Stimulated activated CD4-positive, alpha-beta T cell treated with anti-CD3 and anti-CD28 coated beads, TNF-alpha, amount 100 ng/mL, for 4 hours (primary cell): ENCODE measurements at regions not wholly inside any gene's neighbourhood (a gene's known extent, or its start where the extent isn't known, plus 50 kb on each side); places are given as distances from the start of the nearest gene placed in this dataset.

Experiments
- DNase-seq, 3 experiments: peaks; one replicate each; pipeline ENCODE4 v3.0.0-alpha.2; 2020; ENCODE audit warnings: low read depth in 3 of 3

DNA sequence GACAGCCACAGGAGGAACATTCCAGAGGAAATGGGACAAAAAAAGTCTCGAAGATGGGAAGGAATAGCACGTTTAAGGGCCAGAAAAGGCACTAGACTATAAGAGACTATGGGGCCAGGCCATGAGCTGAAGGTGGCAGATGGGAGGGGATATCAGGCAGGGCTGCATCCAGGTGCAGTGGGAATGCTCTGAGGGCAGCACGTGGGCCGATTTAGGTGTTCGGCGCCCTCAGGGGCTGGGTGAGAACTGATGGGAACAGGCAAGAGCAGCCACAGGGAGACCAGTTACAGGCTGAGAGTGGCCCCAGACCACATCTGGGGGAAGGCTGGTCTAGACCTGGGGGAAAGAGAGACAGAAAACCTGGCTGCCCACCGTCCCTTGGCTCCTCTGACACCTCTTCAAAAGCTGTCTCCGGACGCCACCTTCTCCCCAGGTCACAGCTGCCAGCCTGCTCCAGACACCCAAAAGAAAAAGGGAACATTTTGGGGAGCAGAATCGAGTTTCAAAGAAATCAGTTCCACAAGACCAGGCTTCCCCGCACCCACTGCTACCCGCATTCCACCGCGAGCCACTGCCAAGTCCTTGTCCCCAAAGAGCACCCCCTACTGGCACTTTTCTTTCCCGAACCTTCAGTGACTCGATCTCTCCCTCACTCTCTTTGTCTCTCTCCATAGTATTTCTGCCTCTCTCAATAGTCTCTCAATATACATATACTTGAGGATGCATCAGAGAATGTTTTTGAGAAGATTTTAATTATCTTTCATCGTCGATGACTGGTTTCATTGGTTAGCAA is 190.1 kb upstream of the AGAP1 start:
- DNase-seq, result no peak

DNA sequence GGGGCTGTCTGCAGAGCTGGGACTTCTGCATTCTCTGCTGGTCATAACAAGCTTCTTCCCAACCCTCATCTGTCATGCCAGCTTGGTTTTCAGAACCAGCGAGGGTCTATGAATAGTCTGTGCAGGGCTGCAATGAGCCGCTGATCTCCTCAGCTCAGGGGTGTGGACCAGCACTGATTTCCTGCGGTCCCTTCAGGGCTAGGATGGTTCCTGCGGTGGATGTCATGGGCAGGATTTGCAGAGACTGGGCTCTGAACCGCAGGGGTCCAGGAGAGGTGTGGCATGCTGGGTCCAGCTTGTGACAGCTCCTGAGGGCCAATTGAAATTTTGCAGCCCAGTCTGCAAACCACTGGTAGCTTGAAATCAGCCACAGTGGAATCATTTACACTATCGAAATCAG is 188.2 kb upstream of the AGAP1 start:
- DNase-seq, result no peak

DNA sequence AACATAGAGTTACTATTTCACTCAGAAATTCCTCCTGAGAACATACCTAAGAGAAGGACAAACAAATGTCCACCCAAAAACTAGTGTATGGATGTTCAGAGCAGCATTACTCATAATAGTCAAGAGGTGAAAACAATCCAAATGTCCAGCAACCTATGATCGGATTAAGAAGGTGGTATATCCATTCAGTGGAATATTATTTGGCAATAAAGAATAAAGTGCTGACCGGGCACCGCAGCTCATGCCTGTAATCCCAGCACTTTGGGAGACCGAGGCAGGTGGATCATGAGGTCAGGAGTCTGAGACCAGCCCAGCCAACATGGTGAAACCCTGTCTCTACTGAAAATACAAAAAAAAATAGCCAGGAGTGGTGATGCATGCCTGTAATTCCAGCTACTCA is 182.8 kb upstream of the AGAP1 start:
- no peak for DNase-seq

DNA sequence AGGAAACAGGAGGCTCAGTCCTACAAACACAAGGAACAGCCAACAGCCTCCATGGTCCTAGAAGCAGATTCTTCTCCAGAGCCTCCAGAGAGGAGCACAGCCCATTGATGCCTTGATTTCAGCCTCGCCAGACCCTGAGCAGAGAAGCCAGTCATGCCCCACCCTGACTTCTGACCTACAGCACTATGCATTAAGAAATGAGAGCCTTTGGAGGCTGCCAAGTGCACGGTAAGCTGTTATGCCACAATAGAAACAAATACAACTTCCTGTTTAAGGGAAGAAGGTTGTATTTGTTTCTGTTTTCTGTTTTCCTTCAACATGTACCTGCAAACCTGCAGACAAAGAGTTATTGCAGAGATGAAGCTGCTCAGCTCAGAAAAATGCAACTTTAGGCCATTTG is 181.3 kb upstream of the AGAP1 start:
- DNase-seq, result no peak

DNA sequence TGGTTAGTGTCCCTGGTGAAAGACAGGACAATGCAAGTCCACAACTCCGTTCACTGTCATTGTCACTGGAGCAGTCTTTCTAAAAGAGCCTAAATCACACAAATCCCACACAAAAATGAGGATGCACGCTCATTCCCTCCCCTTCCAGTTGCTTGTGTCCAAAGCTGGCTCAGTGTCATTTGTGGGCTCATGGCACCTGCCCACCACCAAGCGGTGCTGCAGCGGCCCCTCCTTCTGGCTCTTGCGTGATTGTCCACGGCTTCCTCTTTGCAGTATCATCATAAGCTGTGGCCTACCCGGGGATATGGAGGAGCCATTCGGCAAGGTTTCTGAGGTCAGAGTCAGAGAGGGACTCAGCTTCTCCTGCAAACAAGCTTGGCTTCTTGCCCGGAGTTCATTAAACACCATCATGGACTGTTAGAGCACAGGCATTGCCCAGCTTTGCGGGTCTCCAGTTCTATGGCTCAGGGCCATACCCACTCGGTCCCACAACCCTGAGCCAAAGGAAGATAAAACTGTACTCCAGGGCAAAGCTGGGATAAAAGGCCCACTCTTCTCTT is 179.4 kb upstream of the AGAP1 start:
- DNase-seq, result no peak

DNA sequence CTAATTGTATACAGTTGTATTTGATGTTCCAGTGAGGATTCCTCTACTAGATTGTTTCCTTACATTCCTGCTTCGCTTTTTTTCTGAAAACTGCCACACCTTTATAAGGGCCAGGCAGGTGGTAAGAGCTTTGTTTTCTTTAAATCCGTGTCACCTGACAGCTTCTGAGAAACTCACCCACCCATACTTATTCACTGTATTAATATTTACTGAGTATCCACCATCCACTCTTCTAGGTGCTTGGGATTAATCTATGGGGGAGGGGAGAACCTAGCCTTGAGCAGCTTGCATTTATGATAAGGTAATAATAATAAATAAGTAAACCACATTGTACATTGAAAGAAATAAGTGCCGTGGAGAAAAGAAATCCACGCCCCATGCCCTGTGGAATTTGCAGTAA is 174.7 kb upstream of the AGAP1 start:
- DNase-seq, result no peak

DNA sequence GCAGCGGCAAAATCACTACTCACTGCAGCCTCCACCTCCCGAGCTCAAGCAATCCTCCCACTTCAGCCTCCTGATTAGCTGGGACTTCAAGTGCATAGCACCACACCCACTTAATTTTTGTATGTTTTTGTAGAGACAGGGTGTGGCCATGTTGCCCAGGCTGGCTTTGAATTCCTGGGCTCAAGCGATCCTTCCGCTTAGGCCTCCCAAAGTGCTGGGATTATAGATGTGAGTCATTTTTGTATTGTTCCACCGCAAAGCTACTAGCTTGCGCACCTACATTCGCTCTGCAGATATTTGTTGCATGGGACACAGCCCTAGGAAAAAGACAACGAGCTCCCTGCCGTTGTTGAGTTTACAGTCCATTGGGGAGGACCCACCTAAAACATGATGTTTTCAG is 173.5 kb upstream of the AGAP1 start:
- DNase-seq, result no peak

DNA sequence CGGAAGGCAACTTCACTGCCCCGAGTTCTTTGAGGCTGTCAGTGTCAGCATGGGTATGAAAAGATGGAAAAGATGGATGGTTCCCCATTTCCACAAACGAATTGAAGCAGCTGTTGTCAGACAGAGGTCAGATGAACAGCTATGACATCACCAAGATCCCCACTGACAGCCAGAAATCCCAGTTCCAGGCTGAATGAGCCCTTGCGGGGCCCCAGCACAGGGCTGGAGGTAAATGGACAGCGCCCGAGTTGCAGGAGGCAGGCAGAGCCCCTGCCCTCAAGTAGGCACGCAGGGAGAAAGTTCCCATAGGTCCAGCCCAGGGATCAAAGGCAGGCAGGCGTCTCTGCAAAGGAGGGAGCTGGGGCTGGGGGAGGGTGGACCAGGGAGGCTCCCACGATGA is 169.5 kb upstream of the AGAP1 start:
- no peak for DNase-seq

DNA sequence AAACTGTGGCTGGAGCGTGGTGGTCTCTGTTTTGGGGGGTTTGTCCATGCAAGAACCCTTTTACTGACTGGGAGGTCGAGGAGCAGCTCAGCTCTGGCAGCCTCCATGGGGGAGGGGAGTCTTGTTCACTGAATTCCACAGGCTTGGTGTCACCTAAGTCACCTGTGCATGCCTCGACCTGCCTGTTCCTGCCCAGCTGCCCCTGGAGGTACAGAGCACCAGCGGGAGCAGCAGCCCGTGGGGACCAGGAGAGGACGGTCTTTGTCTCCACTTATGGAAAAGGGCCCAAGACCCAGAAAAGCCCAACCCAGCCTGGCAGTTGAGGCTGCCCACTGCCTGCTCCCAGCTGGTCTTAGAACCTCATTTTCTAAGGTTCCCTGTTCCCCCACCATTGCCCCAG is 168.7 kb upstream of the AGAP1 start:
- DNase-seq, result no peak

DNA sequence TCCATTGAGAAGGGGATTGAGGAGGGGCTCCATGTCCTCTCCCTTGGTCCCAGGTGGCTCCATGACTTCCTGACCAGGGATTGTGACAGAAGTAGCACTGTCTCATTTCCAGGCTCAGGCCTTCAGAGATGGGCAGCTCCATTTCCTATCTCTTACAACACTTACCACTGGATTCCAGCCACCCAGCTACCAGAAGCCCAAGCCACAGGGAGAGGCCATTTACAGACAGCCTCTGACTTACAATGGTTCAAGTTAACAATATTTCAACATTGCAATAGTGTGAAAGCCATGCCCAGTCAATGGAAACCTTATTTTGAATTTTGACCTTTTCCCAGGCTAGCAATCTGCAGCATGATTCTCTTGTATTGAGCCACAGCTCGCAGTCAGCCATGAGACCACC is 164.9 kb upstream of the AGAP1 start:
- DNase-seq, result no peak

DNA sequence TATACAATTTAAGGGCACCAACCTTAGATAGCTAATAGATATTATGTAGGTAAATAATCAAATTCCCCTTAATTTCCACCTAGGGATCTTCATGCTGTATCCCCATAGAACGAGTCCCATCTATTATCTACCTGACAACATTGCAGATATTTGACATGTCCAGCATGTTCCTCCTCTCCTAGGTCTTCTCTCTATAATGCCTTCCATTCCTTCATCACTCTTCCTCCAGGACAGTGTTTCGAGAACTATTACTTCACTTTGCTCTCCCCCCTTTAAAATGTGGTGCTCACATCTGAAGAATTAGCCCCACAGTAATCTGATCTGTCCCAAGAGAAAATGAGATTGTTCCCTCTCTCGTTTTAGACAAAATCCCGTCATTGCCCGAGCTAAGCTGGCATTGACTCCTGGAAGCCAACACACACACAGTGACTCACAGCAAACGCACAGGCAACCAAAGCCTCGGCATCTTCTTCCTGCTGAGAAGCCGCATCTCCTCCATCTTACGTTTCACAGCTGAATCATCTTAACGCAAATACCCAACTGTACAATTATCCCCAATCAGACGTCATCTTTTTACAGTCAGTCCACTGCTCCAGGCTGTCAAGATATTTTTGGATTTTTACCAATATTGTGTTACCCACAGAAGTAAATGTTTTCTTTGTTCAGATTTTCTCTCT is 162.9 kb upstream of the AGAP1 start:
- no peak for DNase-seq

DNA sequence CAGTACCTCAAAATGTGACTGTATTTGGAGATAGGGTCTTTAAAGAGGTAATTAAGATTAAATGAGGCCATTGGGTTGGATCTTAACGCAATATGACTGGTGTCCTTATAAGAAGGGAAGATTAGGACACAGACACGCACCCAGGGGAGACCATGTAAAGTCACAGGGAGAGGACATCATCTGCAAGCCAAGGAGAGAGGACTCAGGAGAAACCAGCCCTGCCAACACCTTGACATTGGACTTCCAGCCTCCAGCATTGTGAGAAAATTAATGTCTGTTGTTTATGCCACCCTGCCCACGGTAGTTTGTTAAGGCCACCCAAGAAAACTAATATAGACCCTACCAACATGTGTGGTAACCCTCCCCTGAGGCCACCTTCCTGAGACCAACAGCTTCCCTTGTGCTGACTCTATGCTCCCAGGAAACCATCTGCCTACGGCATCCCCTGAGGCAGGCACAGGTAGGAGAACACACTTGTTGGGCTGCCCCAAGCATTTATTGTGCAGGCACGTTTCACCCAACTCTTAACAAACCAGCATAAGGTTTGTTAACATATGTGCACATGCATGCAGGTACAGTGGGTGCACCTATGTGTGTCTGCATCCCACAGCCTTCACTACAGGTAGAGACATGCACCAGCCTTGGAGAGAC is 161.5 kb upstream of the AGAP1 start:
- no peak for DNase-seq

DNA sequence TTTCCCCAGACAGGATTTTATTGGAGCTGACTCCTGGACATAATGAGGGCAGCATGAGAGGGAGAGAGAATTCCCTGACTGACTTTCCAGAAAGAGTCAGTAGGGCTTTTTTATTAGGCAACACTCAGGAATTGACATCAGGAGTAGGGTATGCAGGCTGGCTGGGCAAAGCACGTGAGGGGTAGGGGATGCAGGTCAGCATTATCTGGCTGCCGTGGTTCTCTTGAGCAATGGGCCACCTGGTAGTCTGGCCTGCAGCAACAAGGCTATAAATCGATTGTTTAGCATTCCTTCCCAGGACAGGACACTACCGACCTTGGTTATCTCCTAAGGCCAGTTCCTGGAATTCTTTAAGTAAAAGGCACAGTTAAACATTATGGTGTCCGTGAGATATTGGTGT is 160.8 kb upstream of the AGAP1 start:
- DNase-seq, result no peak

DNA sequence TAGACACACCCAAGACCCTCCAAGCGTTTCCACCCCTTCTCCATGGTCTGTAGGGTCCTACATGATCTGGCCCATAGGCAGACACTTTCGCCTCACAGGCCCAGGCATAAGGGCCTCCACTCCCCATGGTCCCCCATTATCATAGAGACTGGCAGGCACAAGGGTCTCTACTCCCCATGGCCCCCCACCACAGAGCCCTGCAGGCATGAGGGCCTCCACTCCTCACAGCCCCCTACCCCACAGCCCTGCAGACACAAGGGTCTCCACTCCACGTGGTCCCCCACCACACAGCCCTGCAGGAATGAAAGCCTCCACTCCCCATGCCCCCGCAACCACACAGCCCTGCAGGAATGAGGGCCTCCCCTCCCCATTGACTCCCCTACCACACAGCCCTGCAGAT is 159.7 kb upstream of the AGAP1 start:
- DNase-seq, result no peak

DNA sequence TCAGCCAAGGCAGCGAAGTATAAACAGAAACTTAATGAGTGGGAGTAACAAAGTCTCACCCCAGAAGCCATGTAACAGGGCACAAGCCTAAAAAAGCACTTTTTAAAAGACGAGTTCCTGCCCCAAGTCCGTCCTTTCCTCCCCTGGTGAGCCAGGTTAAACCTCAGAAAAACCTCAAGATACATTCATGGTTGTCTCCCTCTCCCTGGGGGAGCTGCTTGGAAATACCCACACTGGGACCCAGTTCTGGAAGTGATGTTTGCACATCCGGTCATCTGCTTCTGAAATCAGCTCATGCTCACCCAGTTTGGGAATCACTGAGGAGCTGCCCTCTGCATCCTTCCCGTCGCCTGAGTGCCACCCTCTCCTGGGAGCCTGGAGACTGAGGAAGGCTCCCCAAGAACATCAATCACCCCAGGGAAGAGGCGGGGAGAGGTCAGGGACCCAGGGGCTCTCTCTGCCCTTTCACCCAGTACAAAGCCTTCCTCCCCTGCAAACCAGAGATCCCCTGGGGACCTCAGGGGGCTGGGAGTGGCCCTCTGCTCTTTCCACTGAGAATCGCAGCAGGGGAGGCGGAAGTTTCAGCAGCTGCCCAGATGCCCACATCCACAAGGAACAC is 150.6 kb upstream of the AGAP1 start:
- no peak for DNase-seq

DNA sequence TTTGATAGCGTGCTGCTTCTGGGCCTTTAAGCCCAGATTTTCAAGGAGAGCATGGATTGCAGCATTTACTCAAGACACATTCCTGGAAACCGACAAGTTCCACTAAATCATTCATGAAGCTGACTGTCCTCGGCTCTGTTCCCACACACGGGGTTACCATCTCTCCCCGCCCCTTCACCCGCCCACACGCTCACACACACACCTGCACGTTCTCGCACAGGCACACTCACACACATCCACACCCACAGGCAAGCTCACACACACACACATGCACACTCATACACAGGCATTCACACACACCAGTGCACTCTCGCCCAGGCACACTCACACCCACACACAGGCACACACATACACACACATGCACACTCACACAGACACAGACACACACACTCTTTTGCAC is 150.0 kb upstream of the AGAP1 start:
- no peak for DNase-seq

DNA sequence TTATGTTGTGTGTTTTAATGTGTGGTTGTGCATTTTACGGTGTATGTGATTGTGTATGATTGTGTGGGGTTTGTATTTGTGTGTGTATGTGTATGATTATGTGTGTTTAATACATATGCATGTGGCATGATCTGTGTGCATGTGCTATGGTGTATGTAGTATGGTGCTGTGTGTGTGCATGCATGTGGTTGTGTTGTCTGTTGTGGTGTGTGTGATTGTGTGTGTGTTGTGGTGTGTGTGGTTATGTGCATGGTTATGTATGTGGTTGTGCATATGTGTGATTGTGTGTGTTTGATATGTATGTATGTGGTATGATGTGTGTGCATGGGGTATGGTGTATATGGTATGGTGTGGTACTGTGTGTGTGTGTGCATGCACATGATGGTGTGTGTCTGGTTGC is 148.1 kb upstream of the AGAP1 start:
- DNase-seq, result no peak

DNA sequence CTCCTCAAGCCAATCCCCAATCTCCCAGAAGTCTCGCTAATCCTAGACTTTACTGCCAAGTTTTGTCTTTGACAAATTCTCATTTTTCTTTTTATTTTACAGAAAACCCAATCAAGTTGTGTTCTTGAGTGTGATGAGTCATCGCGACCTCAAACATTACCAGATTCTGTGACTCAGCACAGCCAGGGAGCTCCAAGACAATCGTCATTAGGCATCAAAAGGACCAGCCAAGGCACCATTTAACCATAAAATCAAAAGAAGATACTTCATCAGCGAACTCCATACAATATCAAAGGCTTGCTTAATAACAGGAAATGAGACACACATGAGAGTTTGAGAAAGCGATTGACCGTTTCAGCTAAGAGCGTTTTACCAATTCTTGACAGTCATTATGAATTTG is 146.2 kb upstream of the AGAP1 start:
- DNase-seq, result no peak

DNA sequence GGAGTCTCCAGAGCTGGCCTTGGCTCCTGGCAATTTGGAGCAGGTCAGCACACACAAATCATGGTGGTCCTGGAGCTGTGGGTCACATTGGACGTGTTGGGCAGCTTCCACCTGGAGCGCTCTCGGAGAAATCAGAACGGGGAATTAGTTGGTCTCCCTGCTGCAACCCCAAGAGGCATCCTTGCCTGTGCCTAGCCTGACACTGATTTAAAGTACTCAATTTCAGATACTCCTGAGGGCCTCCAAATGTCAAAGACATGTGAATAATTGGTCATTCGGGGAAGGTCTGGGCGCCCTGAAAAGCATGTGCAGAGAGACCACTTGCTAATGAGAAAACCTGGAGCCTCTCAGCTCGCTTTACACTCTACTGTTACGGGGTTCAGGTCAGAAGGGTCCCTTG is 145.5 kb upstream of the AGAP1 start:
- DNase-seq, result no peak

DNA sequence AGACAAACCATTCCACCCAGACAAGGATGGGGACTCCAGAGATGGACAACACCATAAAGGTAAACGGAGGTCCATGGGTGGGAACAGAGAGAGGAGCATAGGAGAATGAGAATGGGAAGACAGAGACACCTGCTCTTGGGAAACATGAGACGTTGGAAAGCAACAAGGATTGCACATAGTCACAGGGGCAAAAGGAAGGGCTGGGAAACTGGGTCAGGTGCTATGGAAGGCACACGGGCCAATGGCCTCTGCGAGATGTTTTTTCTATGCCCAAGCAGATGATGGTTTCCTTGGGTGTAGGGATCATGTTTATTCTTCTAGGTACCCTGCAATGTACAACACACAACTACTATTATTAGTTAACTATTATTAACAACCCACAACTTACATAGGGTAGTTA is 143.6 kb upstream of the AGAP1 start:
- DNase-seq, result no peak

DNA sequence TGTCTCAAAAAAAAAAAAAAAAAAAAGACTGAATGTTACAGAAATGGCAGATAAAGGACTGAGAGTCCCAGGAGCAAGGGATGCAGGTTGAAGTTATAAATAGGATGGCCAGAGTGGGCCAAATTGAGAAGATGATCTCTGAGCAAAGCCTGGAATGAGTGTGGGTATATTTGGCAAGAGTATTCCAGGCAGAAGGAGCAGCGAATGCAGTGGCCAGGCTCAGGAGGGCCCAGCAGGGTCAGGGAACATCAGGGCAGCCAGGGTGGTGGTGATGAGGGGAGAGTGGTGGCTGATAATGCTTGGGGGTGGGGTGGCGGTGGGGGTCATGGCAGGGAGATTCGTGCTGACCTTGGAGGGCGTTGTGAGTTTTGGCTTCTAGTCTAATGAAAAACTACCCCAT is 141.3 kb upstream of the AGAP1 start:
- DNase-seq, result no peak

DNA sequence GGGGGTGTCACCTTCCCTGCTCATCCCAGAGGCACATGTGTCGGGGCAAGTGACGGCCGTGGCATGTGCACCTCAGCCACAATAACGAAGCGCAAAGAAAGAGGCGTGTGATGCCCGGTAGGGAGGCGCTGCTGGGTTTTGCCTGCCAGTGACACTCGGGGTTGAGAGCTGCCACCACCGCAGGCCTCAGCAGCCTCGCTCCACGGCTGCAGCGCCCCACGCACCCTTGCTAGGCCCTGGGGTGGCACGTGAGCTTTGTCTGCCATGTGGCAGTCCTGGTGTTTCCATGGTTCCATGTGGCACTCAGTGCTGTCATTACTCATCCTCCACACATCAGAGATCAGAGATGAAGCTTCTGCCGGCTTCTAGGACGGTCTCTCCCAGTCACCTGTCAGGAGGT is 136.0 kb upstream of the AGAP1 start:
- no peak for DNase-seq
